ENCODE measurements at regions not wholly inside any gene's neighbourhood (a gene's known extent, or its start where the extent isn't known, plus 50 kb on each side); places are given as distances from the start of the nearest gene placed in this dataset.

- ChIA-PET CTCF (ENCODE audit: unreplicated experiment) (no interaction called here), POLR2A (no interaction called here)
- no peak overlapping the region for H3K4me3 ChIP-seq (ENCODE audit: low read depth, low read length, poor library complexity, severe bottlenecking)
- BruUV-seq (replicated peaks), result no TSS peak
- no peaks in the 10 kb centered on the region for H3K36me3 ChIP-seq (ENCODE audit: insufficient read depth, low read length)
- DNase-seq (ENCODE audit: low spot score), result no peak
- H3K4me2 ChIP-seq (ENCODE audit: low read length), result no peak overlapping the region
- no peaks in the 10 kb centered on the region for H3K4me1 ChIP-seq (ENCODE audit: insufficient read depth, low read length, poor library complexity, severe bottlenecking)
- H3K79me2 ChIP-seq (ENCODE audit: insufficient read depth, low read depth, low read length), result no peaks in the 10 kb centered on the region
- intact Hi-C loops (cut with micrococcal nuclease; ENCODE audit: unreplicated experiment), result no loop called here
- no peaks in the 10 kb centered on the region for H3K9me2 ChIP-seq (ENCODE audit: insufficient read depth, low read length)
- H4K20me1 ChIP-seq (ENCODE audit: insufficient read depth, low read length), result no peaks in the 10 kb centered on the region
- H2AFZ ChIP-seq (ENCODE audit: low read length), result no peak overlapping the region
- no peaks in the 10 kb centered on the region for H3K9me3 ChIP-seq (ENCODE audit: low read length)
- H3K27ac ChIP-seq (ENCODE audit: low read depth, low read length, poor library complexity, severe bottlenecking), result no peak overlapping the region
- TF ChIP-seq EZH2phosphoT487 (IDR thresholded peaks at IDR 0.05; ENCODE audit: borderline replicate concordance, low read depth, low read length), result no peak
- no peak for TF ChIP-seq CTCF (conservative IDR thresholded peaks at IDR 0.05; ENCODE audit: low read length)
Measured at GRCh38 chr2:209029249-209029648, 394.6 kb upstream of the MAP2 start.

- Histone ChIP-seq H3K36me3 (ENCODE audit: insufficient read depth, low read length) (no peaks in the 10 kb centered on the region), H3K4me1 (ENCODE audit: insufficient read depth, low read length, poor library complexity, severe bottlenecking) (no peaks in the 10 kb centered on the region), H3K4me2 (ENCODE audit: low read length) (no peak overlapping the region), H3K4me3 (ENCODE audit: low read depth, low read length, poor library complexity, severe bottlenecking) (no peak overlapping the region), H4K20me1 (ENCODE audit: insufficient read depth, low read length) (no peaks in the 10 kb centered on the region), H3K79me2 (ENCODE audit: insufficient read depth, low read depth, low read length) (no peaks in the 10 kb centered on the region), H3K27ac (ENCODE audit: low read depth, low read length, poor library complexity, severe bottlenecking) (no peak overlapping the region), H2AFZ (ENCODE audit: low read length) (no peak overlapping the region), H3K9me3 (ENCODE audit: low read length) (no peaks in the 10 kb centered on the region), H3K9me2 (ENCODE audit: insufficient read depth, low read length) (no peaks in the 10 kb centered on the region)
- ChIA-PET CTCF (ENCODE audit: unreplicated experiment) (no interaction called here), POLR2A (no interaction called here)
- DNase-seq (ENCODE audit: low spot score), result no peak
- TF ChIP-seq EZH2phosphoT487 (IDR thresholded peaks at IDR 0.05; ENCODE audit: borderline replicate concordance, low read depth, low read length), result no peak
- no peak for TF ChIP-seq CTCF (conservative IDR thresholded peaks at IDR 0.05; ENCODE audit: low read length)
- BruUV-seq (replicated peaks), result no TSS peak
- intact Hi-C loops (cut with micrococcal nuclease; ENCODE audit: unreplicated experiment), result no loop called here
Measured at GRCh38 chr2:209044307-209044706, 379.5 kb upstream of the MAP2 start.

- intact Hi-C loops (cut with micrococcal nuclease; ENCODE audit: unreplicated experiment), result no loop called here
- H4K20me1 ChIP-seq (ENCODE audit: insufficient read depth, low read length), result no peaks in the 10 kb centered on the region
- ChIA-PET CTCF (ENCODE audit: unreplicated experiment) (no interaction called here), POLR2A (interaction anchor here (0.6 kb wide), 1 partner anchor 11 kb away, joined by 3 read pairs; no protein-coding TSS in a partner anchor)
- TF ChIP-seq CTCF (conservative IDR thresholded peaks at IDR 0.05; ENCODE audit: low read length), result no peak
- no peak for TF ChIP-seq EZH2phosphoT487 (IDR thresholded peaks at IDR 0.05; ENCODE audit: borderline replicate concordance, low read depth, low read length)
- H3K4me2 ChIP-seq (ENCODE audit: low read length), result no peak overlapping the region
- H3K79me2 ChIP-seq (ENCODE audit: insufficient read depth, low read depth, low read length), result no peaks in the 10 kb centered on the region
- no peaks in the 10 kb centered on the region for H3K9me3 ChIP-seq (ENCODE audit: low read length)
- no peak overlapping the region for H3K27ac ChIP-seq (ENCODE audit: low read depth, low read length, poor library complexity, severe bottlenecking)
- H3K36me3 ChIP-seq (ENCODE audit: insufficient read depth, low read length), result no peaks in the 10 kb centered on the region
- no peak overlapping the region for H2AFZ ChIP-seq (ENCODE audit: low read length)
- no peaks in the 10 kb centered on the region for H3K4me1 ChIP-seq (ENCODE audit: insufficient read depth, low read length, poor library complexity, severe bottlenecking)
- no TSS peak for BruUV-seq (replicated peaks)
- H3K9me2 ChIP-seq (ENCODE audit: insufficient read depth, low read length), result no peaks in the 10 kb centered on the region
- no peak for DNase-seq (ENCODE audit: low spot score)
- H3K4me3 ChIP-seq (ENCODE audit: low read depth, low read length, poor library complexity, severe bottlenecking), result no peak overlapping the region
Measured at GRCh38 chr2:209046163-209046562, 377.7 kb upstream of the MAP2 start.
